Right lobe of liver (tissue), 6 donors: ENCODE measurements at regions not wholly inside any gene's neighbourhood (a gene's known extent, or its start where the extent isn't known, plus 50 kb on each side); places are given as distances from the start of the nearest gene placed in this dataset.

ENCODE experiments used
- ATAC-seq, 4 donors: fragments of 200-7000 bp; cut with Tn5 transposase; one replicate each; pipeline ENCODE4 v1.9.1; 2020; ENCODE audit warnings: mild to moderate bottlenecking in 4 of 4, moderate library complexity in 4 of 4
- DNase-seq, 3 donors: peaks; one replicate each; pipeline ENCODE4 v3.0.0-alpha.2; 2020
- H3K27ac ChIP-seq, 3 donors: fragments of 200-600 bp; one replicate each; pipeline ENCODE4 v1.8.0; 2022
- H3K27me3 ChIP-seq, 2 donors: fragments of 200-600 bp; one replicate each; pipeline ENCODE4 v1.8.0; 2022
- H3K36me3 ChIP-seq, 4 donors: fragments of 200-600 bp; sonication (generic) in 1 of 4; one replicate each; pipeline versions ENCODE4 v1.5.1 to v1.8.0; 2017 to 2022; ENCODE audit warnings: control low read depth in 1 of 4
- H3K4me1 ChIP-seq, 4 donors: fragments of 200-600 bp; sonication (generic) in 1 of 4; one replicate each; pipeline versions ENCODE4 v1.5.1 to v1.8.0; 2017 to 2022; ENCODE audit warnings: control low read depth in 1 of 4
- H3K4me3 ChIP-seq, 3 donors: fragments of 200-600 bp; one replicate each; pipeline ENCODE4 v1.8.0; 2022
- H3K9me3 ChIP-seq, 4 donors: fragments of 200-600 bp; sonication (generic) in 1 of 4; one replicate each; pipeline versions ENCODE4 v1.5.1 to v1.8.0; 2017 to 2022; ENCODE audit warnings: control low read depth in 1 of 4
- POLR2A ChIP-seq: fragments of 450-650 bp; IDR thresholded peaks from one replicate; pipeline ENCODE4 v1.6.1; 2017; ENCODE audit warnings: antibody characterized with exemption, mild to moderate bottlenecking
- WGBS: methylation state at CpG from one replicate; pipeline ENCODE4 v1.1.6; 2018; ENCODE audit warnings: low coverage, low lambda C conversion rate; ENCODE audit not compliant: insufficient coverage; ENCODE audit errors: missing lambda C conversion rate; 5-methylcytosine and 5-hydroxymethylcytosine counted together
- intact Hi-C, 2 donors: fragments of 100-400 bp; cut with DNase I; formaldehyde crosslinking; loops; one replicate each; pipeline versions ENCODE4 v1.11.2 to v1.14.1; 2022
- TF ChIP-seq, protein P1 (sequence below), 4 donors: fragments of 200-600 bp in 3 of 4; fragments of 450-650 bp in 1 of 4; IDR thresholded peaks; one replicate each; pipeline versions ENCODE4 v1.5.1 to v1.8.0; 2016 to 2022; ENCODE audit warnings: antibody characterized with exemption in 4 of 4, mild to moderate bottlenecking in 2 of 4
- donor health status: DM: no; HTN: yes; CAD: no.
- donor health status: DM: no; HTN: no; CAD: no.
- donor health status: DM: no; HTN: no; CAD: no.
- donor health status: DM: no; HTN: yes; CAD: no.
- donor health status: DM: no; HTN: yes; CAD: no.

DNA sequence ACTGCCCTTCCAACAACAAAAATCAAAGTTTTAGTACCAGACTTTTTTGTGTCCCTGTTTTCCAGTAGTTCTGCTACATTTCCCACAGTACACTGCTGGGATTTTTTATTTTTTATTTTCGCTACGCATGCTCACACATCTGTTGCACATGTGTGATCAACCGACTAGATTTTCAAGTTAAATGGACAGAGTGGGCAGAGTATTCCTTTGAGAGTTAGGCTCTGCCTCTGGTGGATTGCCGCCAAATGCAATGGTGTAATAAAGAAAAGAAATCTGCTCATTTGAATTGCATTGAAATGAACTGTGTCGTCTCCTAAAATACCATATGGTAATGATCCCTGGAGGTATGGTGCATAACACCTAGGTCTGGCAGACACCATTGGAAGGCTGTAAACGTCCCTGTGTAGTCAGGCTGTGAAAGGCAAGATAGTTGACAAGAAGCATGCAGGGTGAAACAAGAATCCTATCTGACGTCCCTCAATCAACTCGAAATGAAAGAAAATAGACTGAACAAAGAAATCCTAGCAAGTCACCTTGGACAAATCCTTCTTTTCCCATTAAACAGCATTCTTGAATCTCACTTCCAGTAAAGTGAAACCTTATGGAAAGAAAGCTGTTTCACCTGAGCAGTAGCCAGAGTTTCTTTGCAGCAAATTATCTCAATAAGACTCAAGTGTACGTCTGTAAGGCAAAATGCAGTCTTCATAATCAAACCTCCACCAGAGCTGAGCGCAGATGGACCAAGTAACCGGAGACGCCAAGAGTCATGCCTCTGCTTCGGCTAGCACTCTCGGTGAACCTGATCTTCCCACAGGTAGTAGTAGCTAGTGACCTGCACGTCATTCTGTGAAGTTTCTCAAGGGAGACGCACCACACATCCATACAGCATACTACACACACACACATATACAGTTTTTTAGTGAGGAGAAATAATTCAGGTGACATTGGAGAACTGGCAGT is 357.3 kb downstream of the CRPPA start:
- DNase-seq, result no peak
- ATAC-seq, result no peak
- no peak overlapping the region for H3K27ac ChIP-seq
- peaks cover 0 to 24% (median 0%) of the 10 kb centered on the region in 4 donors for H3K4me1 ChIP-seq
- intact Hi-C loops, result no loop called here
- H3K27me3 ChIP-seq, result no peaks in the 10 kb centered on the region
- TF ChIP-seq, protein P1, sequence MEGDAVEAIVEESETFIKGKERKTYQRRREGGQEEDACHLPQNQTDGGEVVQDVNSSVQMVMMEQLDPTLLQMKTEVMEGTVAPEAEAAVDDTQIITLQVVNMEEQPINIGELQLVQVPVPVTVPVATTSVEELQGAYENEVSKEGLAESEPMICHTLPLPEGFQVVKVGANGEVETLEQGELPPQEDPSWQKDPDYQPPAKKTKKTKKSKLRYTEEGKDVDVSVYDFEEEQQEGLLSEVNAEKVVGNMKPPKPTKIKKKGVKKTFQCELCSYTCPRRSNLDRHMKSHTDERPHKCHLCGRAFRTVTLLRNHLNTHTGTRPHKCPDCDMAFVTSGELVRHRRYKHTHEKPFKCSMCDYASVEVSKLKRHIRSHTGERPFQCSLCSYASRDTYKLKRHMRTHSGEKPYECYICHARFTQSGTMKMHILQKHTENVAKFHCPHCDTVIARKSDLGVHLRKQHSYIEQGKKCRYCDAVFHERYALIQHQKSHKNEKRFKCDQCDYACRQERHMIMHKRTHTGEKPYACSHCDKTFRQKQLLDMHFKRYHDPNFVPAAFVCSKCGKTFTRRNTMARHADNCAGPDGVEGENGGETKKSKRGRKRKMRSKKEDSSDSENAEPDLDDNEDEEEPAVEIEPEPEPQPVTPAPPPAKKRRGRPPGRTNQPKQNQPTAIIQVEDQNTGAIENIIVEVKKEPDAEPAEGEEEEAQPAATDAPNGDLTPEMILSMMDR (IDR thresholded peaks at IDR 0.05), result no peak
- no peak for TF ChIP-seq POLR2A
- H3K9me3 ChIP-seq, result no peaks in the 10 kb centered on the region
- H3K4me3 ChIP-seq, result no peak overlapping the region
- 88% methylated on average over 16 of the region's 16 CpGs for WGBS
- no peaks in the 10 kb centered on the region for H3K36me3 ChIP-seq

DNA sequence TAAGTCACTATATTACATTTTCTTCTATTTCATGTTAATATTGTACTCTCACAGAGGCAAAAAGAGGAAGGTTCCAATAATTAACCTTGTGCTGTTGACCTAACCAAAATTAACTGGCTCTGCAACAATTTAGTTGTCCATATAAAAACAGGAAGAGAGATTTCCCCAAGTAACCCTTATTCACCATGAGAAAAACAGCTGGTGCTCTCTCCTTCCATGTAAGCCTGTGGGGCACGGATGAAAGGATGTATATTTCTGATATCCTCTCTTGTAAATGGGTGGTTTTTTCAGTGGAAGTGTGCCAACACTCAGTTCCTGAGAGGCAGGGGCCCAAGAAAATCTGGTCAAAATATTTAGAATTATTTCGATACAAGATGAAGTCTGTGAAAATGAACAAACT is 358.1 kb downstream of the CRPPA start:
- Histone ChIP-seq H3K27me3 (no peaks in the 10 kb centered on the region), H3K4me3 (no peak overlapping the region), H3K27ac (no peak overlapping the region), H3K4me1 (peaks cover 0 to 24% (median 0%) of the 10 kb centered on the region in 4 donors), H3K9me3 (no peaks in the 10 kb centered on the region), H3K36me3 (no peaks in the 10 kb centered on the region)
- TF ChIP-seq, protein P1 (IDR thresholded peaks at IDR 0.05), result no peak
- no peak for TF ChIP-seq POLR2A
- intact Hi-C loops, result no loop called here
- 66% methylated on average over 2 of the region's 2 CpGs for WGBS
- DNase-seq (no peak), ATAC-seq (peak in 3 of 4 donors; percentile 6 to 41 (median 27))

DNA sequence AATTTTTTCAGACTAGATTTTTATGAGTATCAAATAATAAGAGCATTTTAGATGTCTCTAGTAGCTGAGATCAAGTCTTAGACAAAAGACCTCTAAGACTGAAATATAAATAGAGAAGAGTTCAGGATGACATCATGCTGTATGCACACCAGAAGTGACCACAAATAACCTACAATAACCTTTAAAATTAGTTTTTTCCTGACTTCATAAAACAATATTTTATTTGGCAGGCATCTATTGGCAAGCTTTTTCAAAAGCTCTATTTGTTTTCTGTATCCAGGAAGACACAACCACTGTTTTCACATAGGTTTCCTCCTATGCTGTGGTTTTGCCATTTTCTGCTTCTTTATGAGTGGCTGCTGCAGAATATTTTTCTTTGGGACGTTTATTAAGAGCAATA is 359.1 kb downstream of the CRPPA start:
- intact Hi-C loops, result no loop called here
- DNase-seq (no peak), ATAC-seq (peak; percentile 49 to 79 (median 62))
- WGBS, result 8% methylated on average over 1 of the region's 1 CpG
- no peaks in the 10 kb centered on the region for H3K9me3 ChIP-seq
- H3K4me3 ChIP-seq, result no peak overlapping the region
- no peaks in the 10 kb centered on the region for H3K27me3 ChIP-seq
- no peak overlapping the region for H3K27ac ChIP-seq
- H3K36me3 ChIP-seq, result no peaks in the 10 kb centered on the region
- peaks cover 0 to 17% (median 0%) of the 10 kb centered on the region in 4 donors for H3K4me1 ChIP-seq
- TF ChIP-seq POLR2A, result no peak

DNA sequence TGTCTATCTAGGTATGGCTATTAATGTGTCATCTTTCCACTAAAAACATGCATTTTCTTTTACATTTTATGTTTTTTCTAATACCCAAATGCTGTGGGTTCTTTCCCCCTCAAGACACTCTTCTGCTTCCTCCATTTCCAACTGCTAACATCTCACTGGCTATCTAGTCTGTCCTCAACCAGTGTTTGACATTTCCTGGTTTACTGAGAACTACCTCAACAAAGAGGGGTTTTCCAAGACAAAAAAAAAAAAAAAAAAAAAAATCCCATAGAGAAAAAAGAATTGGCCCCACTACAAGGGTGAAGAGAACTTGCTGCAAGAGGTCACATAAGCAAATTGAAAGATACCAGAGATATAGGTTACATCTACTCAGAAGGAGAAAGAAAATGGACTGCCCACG is 359.7 kb downstream of the CRPPA start:
- Histone ChIP-seq H3K4me1 (peaks cover 0 to 12% (median 0%) of the 10 kb centered on the region in 4 donors), H3K36me3 (no peaks in the 10 kb centered on the region), H3K27ac (no peak overlapping the region), H3K27me3 (no peaks in the 10 kb centered on the region), H3K4me3 (no peak overlapping the region), H3K9me3 (no peaks in the 10 kb centered on the region)
- WGBS, result 67% methylated on average over 1 of the region's 1 CpG
- DNase-seq (no peak), ATAC-seq (peak in 1 of 4 donors; percentile 14)
- intact Hi-C loops, result no loop called here
- TF ChIP-seq, protein P1 (IDR thresholded peaks at IDR 0.05), result no peak
- no peak for TF ChIP-seq POLR2A

DNA sequence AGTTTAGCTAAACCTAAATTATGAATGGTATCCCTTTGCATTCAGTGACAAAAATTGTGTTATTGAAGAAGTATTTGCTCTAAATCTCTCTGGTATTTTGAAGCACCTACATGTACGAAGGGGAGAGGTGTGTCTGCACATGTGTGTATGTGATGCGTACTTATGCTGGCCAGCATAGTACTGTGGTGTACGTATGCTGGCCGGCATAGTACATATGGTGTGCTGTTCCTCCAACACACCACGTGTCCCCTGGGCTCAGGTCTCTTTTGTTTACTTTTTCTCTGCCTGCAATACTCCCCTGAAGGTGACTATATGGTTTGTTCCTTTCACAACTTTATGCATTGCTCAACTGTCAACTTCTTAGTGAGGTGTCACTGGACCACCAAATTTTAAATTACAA is 360.3 kb downstream of the CRPPA start:
- no peak overlapping the region for H3K27ac ChIP-seq
- intact Hi-C loops, result no loop called here
- TF ChIP-seq POLR2A, result no peak
- TF ChIP-seq, protein P1 (IDR thresholded peaks at IDR 0.05), result no peak
- no peaks in the 10 kb centered on the region for H3K27me3 ChIP-seq
- H3K9me3 ChIP-seq, result no peaks in the 10 kb centered on the region
- DNase-seq (no peak), ATAC-seq (no peak)
- 94% methylated on average over 3 of the region's 5 CpGs for WGBS
- H3K4me3 ChIP-seq, result no peak overlapping the region
- no peaks in the 10 kb centered on the region for H3K36me3 ChIP-seq
- H3K4me1 ChIP-seq, result peaks cover 0 to 7% (median 0%) of the 10 kb centered on the region in 4 donors
